ENCODE measurements at regions not wholly inside any gene's neighbourhood (a gene's known extent, or its start where the extent isn't known, plus 50 kb on each side); places are given as distances from the start of the nearest gene placed in this dataset.
A peak's percentile ranks its signal among the peaks of the same experiment; 100 is the strongest.

DNA sequence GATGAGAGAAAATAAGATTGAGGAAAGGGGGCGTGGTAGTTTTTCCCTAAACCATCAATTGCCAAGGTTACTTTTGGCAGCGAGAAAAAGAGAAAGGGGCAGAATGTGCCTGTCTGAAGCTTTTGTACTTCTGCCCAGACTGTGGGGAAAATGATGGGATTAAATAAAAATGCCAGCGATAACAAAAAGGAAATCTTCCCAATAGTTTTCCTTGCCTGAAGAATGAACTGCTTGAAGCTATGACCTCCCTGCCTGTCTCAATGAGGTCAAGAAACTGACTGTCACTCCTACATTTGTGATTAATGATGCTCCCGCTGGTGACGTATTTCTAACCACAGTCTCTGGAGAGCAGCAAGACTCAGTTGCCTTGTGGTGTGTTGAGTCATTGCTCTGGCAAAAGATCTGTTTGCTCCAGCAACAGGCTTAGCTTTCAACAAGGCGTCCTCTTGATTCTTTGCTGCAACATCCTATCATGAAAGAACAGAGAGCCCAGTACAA is 1051.5 kb downstream of the DIAPH3 start:
- Histone ChIP-seq H3K4me3 (no peak overlapping the region), H3K27me3 (no peaks in the 10 kb centered on the region), H3K9me3 (no peaks in the 10 kb centered on the region), H3K4me1 (no peaks in the 10 kb centered on the region), H3K27ac (no peak overlapping the region), H3K36me3 (no peaks in the 10 kb centered on the region)
- WGBS, 4 donors, result 76 to 85% (median 78%) methylated on average over 6 of the region's 6 CpGs
- TF ChIP-seq POLR2A (IDR thresholded peaks at IDR 0.05), result no peak
- TF ChIP-seq, protein P1, sequence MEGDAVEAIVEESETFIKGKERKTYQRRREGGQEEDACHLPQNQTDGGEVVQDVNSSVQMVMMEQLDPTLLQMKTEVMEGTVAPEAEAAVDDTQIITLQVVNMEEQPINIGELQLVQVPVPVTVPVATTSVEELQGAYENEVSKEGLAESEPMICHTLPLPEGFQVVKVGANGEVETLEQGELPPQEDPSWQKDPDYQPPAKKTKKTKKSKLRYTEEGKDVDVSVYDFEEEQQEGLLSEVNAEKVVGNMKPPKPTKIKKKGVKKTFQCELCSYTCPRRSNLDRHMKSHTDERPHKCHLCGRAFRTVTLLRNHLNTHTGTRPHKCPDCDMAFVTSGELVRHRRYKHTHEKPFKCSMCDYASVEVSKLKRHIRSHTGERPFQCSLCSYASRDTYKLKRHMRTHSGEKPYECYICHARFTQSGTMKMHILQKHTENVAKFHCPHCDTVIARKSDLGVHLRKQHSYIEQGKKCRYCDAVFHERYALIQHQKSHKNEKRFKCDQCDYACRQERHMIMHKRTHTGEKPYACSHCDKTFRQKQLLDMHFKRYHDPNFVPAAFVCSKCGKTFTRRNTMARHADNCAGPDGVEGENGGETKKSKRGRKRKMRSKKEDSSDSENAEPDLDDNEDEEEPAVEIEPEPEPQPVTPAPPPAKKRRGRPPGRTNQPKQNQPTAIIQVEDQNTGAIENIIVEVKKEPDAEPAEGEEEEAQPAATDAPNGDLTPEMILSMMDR (IDR thresholded peaks at IDR 0.05), result no peak
- peak; percentile 54 to 81 (median 60) for ATAC-seq
- intact Hi-C loops (cut with DNase I), result no loop called here
- peak in 1 of 5 donors; percentile 13 for DNase-seq

DNA sequence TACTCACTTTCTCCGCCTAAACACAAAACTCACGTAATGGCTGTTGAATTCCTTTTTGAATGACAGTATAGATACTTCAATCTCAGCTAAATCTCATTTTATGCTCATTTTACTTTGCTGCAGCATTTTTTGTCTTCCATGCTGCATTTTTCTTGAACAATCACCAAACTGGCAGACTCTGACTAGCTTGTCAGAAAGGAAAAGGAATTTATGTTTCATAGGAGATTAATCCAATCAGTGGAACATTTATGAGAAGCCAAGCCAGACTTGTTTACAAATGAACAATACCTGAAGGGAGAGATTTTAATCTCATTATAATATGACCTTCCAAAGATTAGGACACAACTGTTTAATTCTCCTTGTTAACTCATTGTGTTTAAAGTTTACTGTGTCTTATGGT is 1044.3 kb downstream of the DIAPH3 start:
- intact Hi-C loops (cut with DNase I), result no loop called here
- H3K27ac ChIP-seq, result no peak overlapping the region
- H3K4me3 ChIP-seq, result no peak overlapping the region
- no peaks in the 10 kb centered on the region for H3K36me3 ChIP-seq
- no peaks in the 10 kb centered on the region for H3K27me3 ChIP-seq
- DNase-seq, result no peak
- no peak for ATAC-seq
- H3K4me1 ChIP-seq, result no peaks in the 10 kb centered on the region
- H3K9me3 ChIP-seq, result no peaks in the 10 kb centered on the region
- TF ChIP-seq, protein P1 (IDR thresholded peaks at IDR 0.05), result no peak
- no peak for TF ChIP-seq POLR2A (IDR thresholded peaks at IDR 0.05)
- WGBS, 4 donors, result 83 to 95% (median 90%) methylated on average over 2 of the region's 2 CpGs

DNA sequence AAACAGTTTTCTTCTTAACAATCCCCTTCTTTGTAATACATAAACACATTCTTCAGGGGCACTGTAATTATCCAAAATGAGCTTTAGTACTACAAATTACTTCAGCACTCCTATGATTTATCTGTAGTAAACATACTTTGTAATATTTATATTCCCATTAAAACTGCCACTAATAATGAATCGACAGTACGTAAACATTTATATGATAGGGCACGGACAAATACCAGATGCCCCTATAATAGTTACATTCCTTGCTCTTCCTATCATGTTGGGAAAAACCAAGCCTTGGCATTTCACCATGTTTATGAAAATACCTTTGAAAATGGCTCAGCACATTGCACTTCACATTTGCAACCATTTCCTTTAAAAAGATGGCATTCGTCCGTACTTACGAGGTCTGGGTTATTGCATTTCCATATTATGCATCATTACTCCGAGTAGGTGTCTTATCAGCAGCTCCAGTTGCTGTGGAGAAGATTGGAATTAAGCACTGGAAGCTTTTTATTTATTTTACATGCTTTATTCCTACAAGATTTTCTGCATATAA is 1043.4 kb downstream of the DIAPH3 start:
- TF ChIP-seq, protein P1 (IDR thresholded peaks at IDR 0.05), result no peak
- no peak for TF ChIP-seq POLR2A (IDR thresholded peaks at IDR 0.05)
- intact Hi-C loops (cut with DNase I), result no loop called here
- Histone ChIP-seq H3K4me3 (no peak overlapping the region), H3K27me3 (no peaks in the 10 kb centered on the region), H3K27ac (no peak overlapping the region), H3K4me1 (no peaks in the 10 kb centered on the region), H3K36me3 (no peaks in the 10 kb centered on the region), H3K9me3 (no peaks in the 10 kb centered on the region)
- DNase-seq, result no peak
- WGBS, 4 donors, result 80 to 82% (median 81%) methylated on average over 7 of the region's 7 CpGs
- no peak for ATAC-seq

DNA sequence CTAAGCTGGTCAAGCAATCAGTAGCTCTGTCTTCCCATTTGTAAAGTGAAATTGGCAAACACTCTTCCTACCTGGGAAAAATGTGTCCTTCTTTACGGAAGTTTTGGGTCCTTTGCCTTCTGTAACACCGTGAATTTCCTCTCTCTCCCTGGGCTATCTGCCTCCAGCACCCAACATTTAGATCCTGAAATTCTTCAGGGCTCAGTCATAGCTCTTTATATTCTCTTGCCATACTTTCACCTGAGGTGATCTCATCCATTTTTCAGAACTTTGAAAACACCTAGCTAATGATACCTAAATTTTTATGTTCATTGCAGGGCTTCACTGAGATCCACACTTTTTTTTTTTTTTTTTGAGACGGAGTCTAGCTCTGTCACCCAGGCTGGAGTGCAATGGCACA is 1042.2 kb downstream of the DIAPH3 start:
- Histone ChIP-seq H3K4me3 (no peak overlapping the region), H3K4me1 (no peaks in the 10 kb centered on the region), H3K27me3 (no peaks in the 10 kb centered on the region), H3K36me3 (no peaks in the 10 kb centered on the region), H3K27ac (no peak overlapping the region), H3K9me3 (no peaks in the 10 kb centered on the region)
- WGBS, 4 donors, result 90 to 95% (median 91%) methylated on average over 3 of the region's 3 CpGs
- ATAC-seq (no peak), DNase-seq (no peak)
- TF ChIP-seq, protein P1 (IDR thresholded peaks at IDR 0.05), result no peak
- no peak for TF ChIP-seq POLR2A (IDR thresholded peaks at IDR 0.05)
- intact Hi-C loops (cut with DNase I), result no loop called here

Data from heart left ventricle (tissue), 16 donors.